ENCODE measurements at regions not wholly inside any gene's neighbourhood (a gene's known extent, or its start where the extent isn't known, plus 50 kb on each side); places are given as distances from the start of the nearest gene placed in this dataset.

DNA sequence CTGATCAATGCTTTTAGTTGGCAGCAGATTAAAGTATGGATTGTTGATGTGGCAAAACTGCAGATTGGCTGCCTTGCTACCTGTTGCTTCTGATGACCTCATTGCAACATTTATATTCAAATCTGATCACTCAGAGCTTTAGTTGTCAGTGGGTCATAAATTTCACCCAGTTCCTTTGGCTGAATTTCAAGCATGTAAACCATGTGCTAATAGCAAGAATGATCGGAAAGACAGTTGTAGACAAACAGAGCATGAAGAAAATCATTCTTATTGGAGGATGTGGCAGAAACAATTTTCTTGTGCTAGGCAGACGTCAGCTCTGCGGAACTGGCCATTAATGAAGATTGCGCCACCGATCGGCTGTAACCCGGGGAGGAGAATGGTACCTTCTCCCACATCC is 346.6 kb upstream of the EEF2KMT start:
- Histone ChIP-seq H3K9me1 (ENCODE audit: control insufficient read depth, extremely low read depth, insufficient read depth, low read length) (no peaks in the 10 kb centered on the region), H2AFZ (ENCODE audit: control insufficient read depth, low read length) (no peak overlapping the region), H3K9ac (ENCODE audit: control insufficient read depth, extremely low read depth, insufficient read depth, low read length) (no peak overlapping the region), H3K79me2 (ENCODE audit: control insufficient read depth, insufficient read depth, low read length) (no peaks in the 10 kb centered on the region), H3K4me3 (ENCODE audit: control insufficient read depth in 2 of 3, extremely low read depth in 1 of 3, insufficient read depth in 2 of 3, low read depth in 1 of 3, low read length in 3 of 3) (no peak overlapping the region), H3K36me3 (ENCODE audit: control insufficient read depth in 2 of 2, extremely low read depth in 1 of 2, insufficient read depth in 2 of 2, low read length in 2 of 2) (no peaks in the 10 kb centered on the region), H3K4me1 (ENCODE audit: control insufficient read depth, extremely low read depth, insufficient read depth, low read length) (no peaks in the 10 kb centered on the region), H3K4me2 (ENCODE audit: control insufficient read depth, extremely low read depth, insufficient read depth, low read depth, low read length) (no peak overlapping the region), H4K20me1 (ENCODE audit: control insufficient read depth, extremely low read depth, insufficient read depth, low read length) (no peaks in the 10 kb centered on the region), H3K9me3 (ENCODE audit: control insufficient read depth, low read depth, low read length) (peaks cover 3% of the 10 kb centered on the region), H3K27ac (ENCODE audit: control insufficient read depth, insufficient read depth, low read length) (no peak overlapping the region), H3K27me3 (ENCODE audit: control insufficient read depth, extremely low read depth, insufficient read depth, low read length) (no peaks in the 10 kb centered on the region)
- TF ChIP-seq EZH2 (IDR thresholded peaks at IDR 0.05; ENCODE audit: low read length): no peak
- TF ChIP-seq, protein P1, sequence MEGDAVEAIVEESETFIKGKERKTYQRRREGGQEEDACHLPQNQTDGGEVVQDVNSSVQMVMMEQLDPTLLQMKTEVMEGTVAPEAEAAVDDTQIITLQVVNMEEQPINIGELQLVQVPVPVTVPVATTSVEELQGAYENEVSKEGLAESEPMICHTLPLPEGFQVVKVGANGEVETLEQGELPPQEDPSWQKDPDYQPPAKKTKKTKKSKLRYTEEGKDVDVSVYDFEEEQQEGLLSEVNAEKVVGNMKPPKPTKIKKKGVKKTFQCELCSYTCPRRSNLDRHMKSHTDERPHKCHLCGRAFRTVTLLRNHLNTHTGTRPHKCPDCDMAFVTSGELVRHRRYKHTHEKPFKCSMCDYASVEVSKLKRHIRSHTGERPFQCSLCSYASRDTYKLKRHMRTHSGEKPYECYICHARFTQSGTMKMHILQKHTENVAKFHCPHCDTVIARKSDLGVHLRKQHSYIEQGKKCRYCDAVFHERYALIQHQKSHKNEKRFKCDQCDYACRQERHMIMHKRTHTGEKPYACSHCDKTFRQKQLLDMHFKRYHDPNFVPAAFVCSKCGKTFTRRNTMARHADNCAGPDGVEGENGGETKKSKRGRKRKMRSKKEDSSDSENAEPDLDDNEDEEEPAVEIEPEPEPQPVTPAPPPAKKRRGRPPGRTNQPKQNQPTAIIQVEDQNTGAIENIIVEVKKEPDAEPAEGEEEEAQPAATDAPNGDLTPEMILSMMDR (optimal IDR thresholded peaks at IDR 0.05 in 1 of 3, IDR thresholded peaks at IDR 0.05 in 1 of 3, conservative IDR thresholded peaks at IDR 0.05 in 1 of 3; ENCODE audit: extremely low read depth in 1 of 3, insufficient read depth in 2 of 3, low read length in 3 of 3): no peak
- no peak for FAIRE-seq
- dilution Hi-C loops (cut with MboI; ENCODE audit: extremely low pct_ligation_motif_present, low sequenced_read_pairs): no loop called here
- no peak for DNase-seq (ENCODE audit: low read depth, low spot score)

DNA sequence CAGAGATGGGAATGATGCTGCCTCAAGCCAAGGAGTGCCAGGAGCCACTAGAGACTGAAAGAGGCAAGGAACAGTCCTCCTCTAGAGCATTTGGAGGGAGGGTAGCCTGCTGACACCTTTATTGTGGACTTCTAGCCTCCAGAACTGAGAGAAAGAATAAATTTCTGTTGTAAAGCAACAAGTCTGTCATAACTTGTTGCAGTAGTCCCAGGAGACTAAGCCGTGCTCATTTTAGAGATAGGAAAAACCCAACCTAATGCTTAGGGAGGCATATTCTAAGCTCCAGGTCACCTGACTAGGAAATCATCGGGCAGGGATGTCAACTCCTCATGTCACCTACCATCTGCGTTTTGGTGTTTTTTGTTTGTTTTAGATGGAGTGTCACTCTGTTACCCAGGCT is 345.4 kb upstream of the EEF2KMT start:
- Histone ChIP-seq H3K4me1 (ENCODE audit: control insufficient read depth, extremely low read depth, insufficient read depth, low read length) (no peaks in the 10 kb centered on the region), H3K27me3 (ENCODE audit: control insufficient read depth, extremely low read depth, insufficient read depth, low read length) (no peaks in the 10 kb centered on the region), H3K9ac (ENCODE audit: control insufficient read depth, extremely low read depth, insufficient read depth, low read length) (no peak overlapping the region), H3K9me3 (ENCODE audit: control insufficient read depth, low read depth, low read length) (peaks cover 3% of the 10 kb centered on the region), H3K4me2 (ENCODE audit: control insufficient read depth, extremely low read depth, insufficient read depth, low read depth, low read length) (no peak overlapping the region), H2AFZ (ENCODE audit: control insufficient read depth, low read length) (no peak overlapping the region), H3K27ac (ENCODE audit: control insufficient read depth, insufficient read depth, low read length) (no peak overlapping the region), H4K20me1 (ENCODE audit: control insufficient read depth, extremely low read depth, insufficient read depth, low read length) (no peaks in the 10 kb centered on the region), H3K4me3 (ENCODE audit: control insufficient read depth in 2 of 3, extremely low read depth in 1 of 3, insufficient read depth in 2 of 3, low read depth in 1 of 3, low read length in 3 of 3) (no peak overlapping the region), H3K36me3 (ENCODE audit: control insufficient read depth in 2 of 2, extremely low read depth in 1 of 2, insufficient read depth in 2 of 2, low read length in 2 of 2) (no peaks in the 10 kb centered on the region), H3K9me1 (ENCODE audit: control insufficient read depth, extremely low read depth, insufficient read depth, low read length) (no peaks in the 10 kb centered on the region), H3K79me2 (ENCODE audit: control insufficient read depth, insufficient read depth, low read length) (no peaks in the 10 kb centered on the region)
- dilution Hi-C loops (cut with MboI; ENCODE audit: extremely low pct_ligation_motif_present, low sequenced_read_pairs): no loop called here
- DNase-seq (ENCODE audit: low read depth, low spot score): no peak
- no peak for FAIRE-seq
- no peak for TF ChIP-seq EZH2 (IDR thresholded peaks at IDR 0.05; ENCODE audit: low read length)
- TF ChIP-seq, protein P1 (optimal IDR thresholded peaks at IDR 0.05 in 1 of 3, IDR thresholded peaks at IDR 0.05 in 1 of 3, conservative IDR thresholded peaks at IDR 0.05 in 1 of 3; ENCODE audit: extremely low read depth in 1 of 3, insufficient read depth in 2 of 3, low read length in 3 of 3): no peak

All from keratinocyte (primary cell).